GM21360 (cell line): ENCODE measurements at regions not wholly inside any gene's neighbourhood (a gene's known extent, or its start where the extent isn't known, plus 50 kb on each side); places are given as distances from the start of the nearest gene placed in this dataset.
"Not testable (repeated sequence)": the region's sequence is repeated elsewhere in the genome, so short reads cannot be mapped to it uniquely, and the experiment has no call there.

Experiments used
- ATAC-seq: cut with Tn5 transposase; IDR thresholded peaks from one replicate; pipeline ENCODE4 v1.9.1; 2021; ENCODE audit warnings: mild to moderate bottlenecking, moderate library complexity; ENCODE audit not compliant: unreplicated experiment

DNA sequence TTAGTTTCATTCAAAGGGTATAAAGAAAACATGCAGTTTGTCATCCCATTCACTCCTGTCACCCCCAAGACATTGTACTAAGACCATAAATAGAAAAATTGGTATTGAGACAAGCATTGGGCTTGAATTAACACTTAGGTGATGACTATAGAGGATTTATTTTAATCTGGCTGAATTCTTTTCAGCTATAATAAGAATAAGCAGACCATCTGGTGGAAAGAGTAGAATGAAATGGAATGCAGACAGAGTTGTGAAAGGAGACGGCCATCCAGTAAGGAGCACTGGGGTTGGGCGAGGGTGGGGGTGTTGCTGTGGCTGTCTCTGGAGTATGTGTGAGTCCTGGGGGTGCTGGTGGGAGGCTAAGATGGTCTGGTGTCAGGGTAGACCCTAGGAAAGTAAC, 125.0 kb upstream of the IVNS1ABP start:
- no peak for ATAC-seq

DNA sequence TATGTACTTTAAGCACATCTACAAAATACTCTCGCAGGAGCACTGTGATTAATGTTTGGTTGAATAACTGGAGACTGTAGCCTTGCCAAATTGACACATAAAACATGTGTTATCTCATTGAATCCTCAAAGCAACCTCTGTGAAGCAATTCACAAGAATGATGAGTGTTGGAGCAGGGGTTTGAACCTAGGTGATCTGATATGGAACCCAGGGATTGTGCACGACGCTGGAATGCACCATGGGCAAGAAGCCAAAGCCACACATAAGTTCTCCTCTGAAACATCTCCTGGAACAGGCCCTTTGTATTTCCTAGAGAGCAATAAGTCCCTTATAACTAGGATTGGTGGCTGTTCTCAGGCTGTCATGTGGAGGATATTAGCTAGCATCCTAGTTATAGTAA, 124.6 kb upstream of the IVNS1ABP start:
- ATAC-seq, result no peak

GRCh38 chr1:185440877-185441276, 123.8 kb upstream of the IVNS1ABP start:
- no peak for ATAC-seq

DNA sequence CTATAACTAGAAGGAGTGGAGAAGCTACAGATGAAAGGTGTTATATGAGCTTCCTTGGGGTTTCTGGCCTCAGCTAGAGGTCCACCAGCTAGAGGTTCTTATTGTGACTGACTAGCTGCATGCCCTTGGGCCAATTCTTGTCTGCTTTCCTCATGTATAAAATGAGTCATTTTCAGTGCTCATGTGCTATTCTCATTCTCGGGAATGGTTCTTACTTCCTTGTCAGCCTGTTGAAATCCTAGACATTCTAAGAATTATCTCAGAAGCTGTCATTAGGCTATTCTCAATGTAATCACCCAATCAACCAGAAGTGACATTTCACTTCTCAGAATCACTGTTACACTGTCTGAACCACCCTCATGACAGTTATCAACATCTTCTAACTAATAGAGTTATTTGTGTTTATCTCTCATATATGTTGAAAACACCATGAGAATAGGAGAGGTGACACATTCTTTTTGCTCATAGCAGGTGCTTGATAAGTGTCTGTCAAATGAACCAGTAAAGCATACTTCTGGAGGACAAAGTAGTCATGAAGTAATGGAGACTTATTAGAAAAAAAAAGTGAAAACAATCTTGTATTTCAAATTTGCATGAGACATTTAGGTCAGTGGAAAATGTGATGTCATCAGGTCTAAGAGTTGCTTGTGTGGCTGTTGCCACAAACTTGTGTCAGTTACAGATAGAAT, 122.8 kb upstream of the IVNS1ABP start:
- peak; percentile 82 for ATAC-seq

DNA sequence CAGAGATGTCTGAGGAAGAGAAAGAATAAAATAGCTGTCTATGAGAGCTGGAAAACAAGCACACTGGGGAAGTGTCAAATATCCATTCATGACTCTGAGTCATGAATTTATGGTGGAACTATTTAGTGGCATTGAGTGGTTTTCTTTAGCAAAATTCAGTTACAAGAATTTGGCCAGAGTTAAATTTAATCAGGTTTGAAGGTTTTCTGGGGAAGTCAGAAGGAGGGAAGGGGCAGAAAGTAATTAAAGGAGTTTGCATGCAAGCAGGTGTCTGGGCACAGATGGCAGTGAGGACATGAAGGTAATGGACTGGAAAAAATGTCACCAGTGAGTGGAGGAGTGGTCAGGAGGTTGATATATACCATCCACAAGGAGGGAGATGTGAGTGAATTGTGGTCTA, 121.9 kb upstream of the IVNS1ABP start:
- no peak for ATAC-seq

DNA sequence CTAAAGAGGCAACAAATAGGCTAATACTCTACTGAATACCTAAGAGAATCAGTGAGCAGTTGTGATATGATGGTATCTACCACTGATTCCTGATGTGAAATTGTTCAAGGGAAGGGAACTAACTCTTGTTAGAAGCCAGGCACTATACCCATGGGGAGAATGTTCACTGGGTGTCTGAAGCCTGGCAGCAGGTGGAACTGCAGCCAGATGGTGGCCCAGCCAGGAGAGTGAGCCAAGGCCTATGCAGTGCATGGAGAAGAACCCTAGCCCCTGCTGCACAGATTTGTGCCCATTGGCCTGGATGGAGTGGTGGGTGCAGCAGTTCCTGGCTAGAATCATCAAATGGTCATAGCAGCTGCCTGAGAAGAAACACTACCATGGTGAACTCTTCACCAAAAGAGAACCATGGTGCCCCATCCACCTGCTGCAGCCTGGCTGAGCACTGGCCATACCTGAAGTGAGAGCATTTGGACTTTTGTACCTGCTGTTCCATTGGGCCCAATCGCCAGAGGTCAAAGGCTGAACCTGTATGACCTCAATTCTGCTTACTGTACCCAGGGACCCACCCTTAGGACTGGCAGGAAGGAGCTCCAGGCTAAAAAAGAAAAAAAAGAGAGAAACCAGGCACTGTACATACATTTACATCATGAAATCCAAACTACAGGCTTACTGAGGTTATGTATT, 118.8 kb upstream of the IVNS1ABP start:
- no peak for ATAC-seq

DNA sequence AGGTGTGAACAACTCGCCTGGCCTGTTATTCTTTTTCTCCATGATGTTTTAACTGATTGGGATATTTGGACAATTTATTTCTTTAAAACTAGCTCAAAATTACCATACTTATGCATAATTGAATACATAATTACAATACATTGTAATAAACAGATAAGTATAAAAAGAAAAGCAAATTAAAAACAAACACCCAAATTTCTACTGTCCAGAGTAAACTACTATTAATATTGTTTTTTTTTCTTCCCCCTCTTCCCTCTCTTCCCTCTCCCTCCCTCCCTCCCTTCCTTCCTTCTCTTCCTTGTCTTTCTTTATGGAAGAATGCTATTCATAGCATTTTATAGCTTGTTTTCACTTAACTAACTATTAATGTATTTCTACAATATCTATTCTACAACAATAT, 117.7 kb upstream of the IVNS1ABP start:
- no peak for ATAC-seq

- ATAC-seq, result no peak
Measured at GRCh38 chr1:185433667-185434066, 116.6 kb upstream of the IVNS1ABP start.

- ATAC-seq, result no peak
Measured at GRCh38 chr1:185432948-185433347, 115.9 kb upstream of the IVNS1ABP start.

DNA sequence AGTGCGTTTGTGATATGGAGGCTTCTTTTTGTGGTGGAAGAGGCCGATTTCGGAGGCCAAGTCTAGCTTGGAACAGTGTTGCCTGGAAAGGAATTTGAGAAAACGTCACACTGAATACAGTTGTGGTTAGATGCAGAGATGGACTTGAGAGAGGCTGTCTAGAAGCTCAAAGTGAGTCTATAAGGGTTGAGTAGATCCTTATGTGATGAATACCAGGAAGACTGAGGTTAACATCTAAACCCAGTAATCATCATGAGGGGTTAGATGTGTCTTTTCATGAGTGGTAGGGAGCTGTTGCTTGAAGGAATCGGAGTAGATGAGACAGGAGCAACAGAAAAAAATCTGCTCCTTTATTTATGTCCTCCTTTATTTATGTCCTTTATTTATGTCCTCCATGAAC, 114.6 kb upstream of the IVNS1ABP start:
- ATAC-seq, result no peak

DNA sequence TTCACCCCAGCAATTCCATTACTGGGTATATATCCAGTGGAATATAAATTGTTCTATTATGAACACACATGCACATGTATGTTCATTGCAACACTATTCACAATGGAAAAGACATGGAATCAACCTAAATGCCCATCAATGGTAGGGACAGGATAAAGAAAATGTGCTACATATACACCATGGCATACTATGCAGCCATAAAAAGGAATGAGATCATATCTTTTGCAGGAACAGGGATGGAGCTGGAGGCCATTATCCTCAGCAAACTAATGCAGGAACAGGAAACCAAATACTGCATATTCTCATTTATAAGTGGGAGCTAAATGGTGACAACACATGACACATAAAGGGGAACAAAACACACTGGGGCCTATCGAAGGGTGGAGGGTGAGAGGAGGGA, 112.6 kb upstream of the IVNS1ABP start:
- ATAC-seq, result not testable (repeated sequence)

DNA sequence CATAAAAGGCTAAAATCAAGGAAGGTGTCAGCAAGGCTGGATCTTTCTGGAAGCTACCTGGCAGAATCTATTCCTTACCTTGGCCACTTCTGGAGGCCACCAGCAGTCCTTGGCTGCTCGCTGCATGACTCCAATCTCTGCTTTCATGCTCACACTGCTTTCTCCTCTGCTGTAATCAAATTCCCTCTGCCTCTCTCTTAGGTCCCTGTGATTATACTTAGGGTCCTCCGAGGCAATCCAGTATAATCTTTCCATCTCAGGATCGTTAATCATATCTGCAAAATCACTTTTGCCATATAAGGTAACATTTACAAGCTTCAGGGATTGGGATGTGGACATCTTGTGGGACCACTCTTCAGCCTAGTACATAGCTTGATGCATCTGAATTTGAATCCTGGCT, 110.7 kb upstream of the IVNS1ABP start:
- ATAC-seq, result no peak

DNA sequence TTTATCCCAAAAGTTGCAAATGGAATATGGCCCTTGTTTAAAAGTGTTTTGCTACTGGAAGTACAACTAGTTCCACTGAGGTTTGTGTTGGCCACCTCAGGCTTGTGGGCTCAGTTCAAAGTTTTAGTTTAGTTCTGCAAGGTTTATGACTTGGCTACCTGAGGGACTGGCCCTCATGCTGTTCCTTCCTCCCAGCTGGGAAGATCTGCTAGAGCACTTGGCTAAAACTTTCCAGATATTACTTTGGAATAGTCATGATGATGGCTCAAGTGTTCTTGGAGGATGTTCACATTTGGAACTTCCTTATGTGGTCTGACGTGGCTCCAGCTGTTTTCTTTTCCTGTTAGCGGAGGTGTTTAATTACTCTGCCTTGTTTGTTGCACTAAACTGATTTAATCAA, 110.2 kb upstream of the IVNS1ABP start:
- ATAC-seq, result no peak

GRCh38 chr1:185426848-185427247, 109.8 kb upstream of the IVNS1ABP start:
- ATAC-seq, result no peak

DNA sequence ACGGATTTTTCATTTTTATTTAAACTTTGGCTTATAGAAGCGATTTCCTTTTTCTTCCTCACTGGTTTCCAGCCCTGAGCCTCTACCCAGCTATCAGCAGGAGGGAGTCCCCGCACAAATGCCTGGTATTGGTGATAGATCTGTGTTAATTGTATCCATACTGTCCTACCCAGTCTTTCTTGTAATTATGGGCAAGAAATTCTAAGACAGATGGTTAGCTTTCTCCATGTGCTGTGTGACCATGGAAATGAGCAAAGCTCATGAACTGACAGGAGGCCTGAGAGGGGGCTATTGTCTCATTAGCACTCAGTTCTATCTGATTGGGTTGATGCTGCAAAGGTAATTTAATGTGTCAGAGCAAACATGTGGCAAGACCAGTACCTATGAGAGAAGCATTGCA, 108.1 kb upstream of the IVNS1ABP start:
- ATAC-seq, result no peak

GRCh38 chr1:185421485-185422107, 104.6 kb upstream of the IVNS1ABP start:
- no peak for ATAC-seq

DNA sequence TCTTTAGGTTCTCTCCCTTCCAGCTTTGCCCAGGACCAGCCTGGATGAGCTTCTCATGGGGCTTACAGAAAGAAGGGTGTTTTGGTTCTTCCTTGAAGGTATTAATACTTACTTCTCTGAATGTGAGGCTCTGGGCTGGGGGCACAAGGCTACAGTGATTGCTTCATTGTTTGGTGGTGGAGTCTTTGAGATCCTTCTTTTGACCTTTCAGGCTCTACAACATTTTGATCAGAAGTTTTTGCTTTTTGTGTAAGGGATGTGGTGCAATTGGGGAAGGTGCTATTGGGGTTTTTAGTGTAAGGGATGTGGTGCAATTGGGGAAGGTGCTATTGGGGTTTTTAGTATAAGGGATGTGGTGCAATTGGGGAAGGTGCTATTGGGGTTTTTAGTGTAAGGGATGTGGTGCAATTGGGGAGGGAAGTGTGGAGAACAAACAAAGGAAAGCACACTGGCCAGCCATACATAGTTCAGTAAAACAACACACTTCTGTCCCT, 103.6 kb upstream of the IVNS1ABP start:
- ATAC-seq, result no peak

DNA sequence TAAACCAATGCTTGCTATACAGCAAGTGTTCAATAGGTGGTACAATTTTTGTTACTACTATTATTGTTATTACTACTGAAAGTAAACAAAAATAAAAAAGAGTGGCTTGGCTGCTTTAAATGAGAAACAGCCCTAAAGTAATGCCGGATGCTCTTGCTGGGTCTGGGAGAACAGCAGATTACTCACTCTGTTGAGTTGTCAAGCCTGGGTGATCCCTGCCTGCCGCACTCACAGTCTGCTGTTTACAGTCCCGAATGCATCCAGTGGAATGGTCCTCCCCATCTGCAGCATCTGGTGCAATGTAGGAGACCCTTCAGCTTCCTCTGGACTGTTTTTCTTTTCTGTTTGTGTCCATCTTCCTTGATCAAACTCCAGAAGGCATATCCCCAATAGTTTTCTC, 102.7 kb upstream of the IVNS1ABP start:
- no peak for ATAC-seq

DNA sequence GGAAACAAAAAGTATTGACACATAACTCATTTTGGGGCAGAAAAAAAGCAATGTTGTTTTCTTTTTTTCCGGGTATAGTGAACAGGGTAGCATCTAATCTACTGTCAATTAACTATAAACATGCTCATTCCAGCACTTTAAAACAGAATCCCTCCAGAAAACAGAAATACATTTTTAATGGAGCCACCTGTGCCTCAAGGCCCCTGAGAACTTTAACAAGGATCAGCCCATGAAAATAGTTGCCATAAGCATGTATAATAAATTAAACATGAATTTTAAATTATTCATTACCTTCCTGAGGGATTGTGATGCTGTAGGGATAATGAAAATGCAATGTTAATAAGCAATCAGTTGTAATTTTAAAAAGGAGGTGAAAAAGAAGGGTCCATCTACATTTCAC, 101.4 kb upstream of the IVNS1ABP start:
- no peak for ATAC-seq

DNA sequence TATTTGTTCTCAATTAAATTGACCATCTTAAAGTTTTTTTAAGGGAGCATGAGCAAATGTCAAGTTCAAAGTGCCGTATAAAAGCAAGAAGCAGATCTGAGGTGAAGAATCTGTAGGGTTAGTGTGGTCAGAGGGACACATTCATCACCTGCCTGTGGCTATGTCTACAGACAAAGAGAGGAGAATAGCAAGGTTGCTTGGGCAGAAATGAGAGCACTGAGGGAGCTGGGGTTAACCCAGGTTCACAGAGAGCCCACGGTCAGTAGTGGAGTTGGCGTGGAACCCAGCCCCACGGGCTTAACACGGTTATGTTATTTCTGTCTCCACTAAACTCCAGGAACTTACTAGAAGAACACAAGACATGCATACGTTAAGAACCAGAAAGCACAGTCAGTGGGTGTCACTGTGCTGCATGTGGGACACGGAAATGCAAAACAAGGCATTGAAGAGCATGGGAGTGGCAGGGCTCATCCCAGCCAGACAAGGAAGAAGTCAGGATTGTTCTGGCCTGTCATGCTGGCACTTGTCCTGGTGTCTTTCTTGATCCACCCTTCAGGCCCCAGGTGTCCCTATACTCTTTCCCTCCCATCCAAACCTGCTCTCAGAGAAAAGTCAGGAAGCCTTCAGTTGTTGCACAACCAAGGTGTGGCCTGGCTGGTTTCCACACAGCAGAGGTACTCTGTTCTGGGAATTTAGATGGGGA, 95.5 kb upstream of the IVNS1ABP start:
- no peak for ATAC-seq

GRCh38 chr1:185409763-185410528, 92.9 kb upstream of the IVNS1ABP start:
- no peak for ATAC-seq
